ENCODE measurements at regions not wholly inside any gene's neighbourhood (a gene's known extent, or its start where the extent isn't known, plus 50 kb on each side); places are given as distances from the start of the nearest gene placed in this dataset.

GRCh38 chr2:105691947-105692390 is 52.7 kb upstream of the NCK2 start:
- Histone ChIP-seq H3K4me3 (ENCODE audit: low read length in 2 of 2) (no peak overlapping the region), H3K4me1 (ENCODE audit: control insufficient read depth in 2 of 2, insufficient read depth in 2 of 2, low read length in 2 of 2) (peaks cover 2 to 6% of the 10 kb centered on the region in 2 donors), H3K27ac (ENCODE audit: low read depth in 1 of 2, low read length in 1 of 2) (no peak overlapping the region), H3K9me3 (ENCODE audit: control insufficient read depth in 2 of 2, insufficient read depth in 1 of 2, low read length in 1 of 2) (no peaks in the 10 kb centered on the region), H3K27me3 (ENCODE audit: control insufficient read depth in 2 of 2, insufficient read depth in 1 of 2, low read length in 1 of 2) (no peaks in the 10 kb centered on the region), H3K36me3 (ENCODE audit: control insufficient read depth in 2 of 2, insufficient read depth in 2 of 2, low read length in 1 of 2) (no peaks in the 10 kb centered on the region)
- no peak for DNase-seq (ENCODE audit: low read depth in 6 of 9, low spot score in 9 of 9)
- 94% methylated on average over 5 of the region's 5 CpGs for WGBS

DNA sequence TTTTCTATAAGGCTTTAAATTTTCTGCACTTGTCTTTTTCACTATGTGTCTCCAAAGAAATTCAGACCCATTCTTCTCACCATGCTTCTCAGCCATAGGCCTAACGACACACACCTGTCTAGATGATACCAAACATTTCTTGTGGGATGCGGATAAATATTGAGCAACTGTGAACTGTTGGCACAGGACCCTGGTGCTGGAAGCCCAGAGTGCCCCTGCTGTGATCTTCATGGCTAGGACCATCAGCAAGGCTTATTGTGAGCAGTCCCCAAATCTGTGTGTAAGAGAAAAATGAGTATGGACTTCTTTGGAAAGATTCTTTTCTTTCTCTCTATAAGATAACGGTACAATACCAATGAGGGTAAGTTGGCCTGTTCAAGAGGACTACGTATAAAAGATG is 54.1 kb upstream of the NCK2 start:
- Histone ChIP-seq H3K4me3 (ENCODE audit: low read length in 2 of 2) (no peak overlapping the region), H3K9me3 (ENCODE audit: control insufficient read depth in 2 of 2, insufficient read depth in 1 of 2, low read length in 1 of 2) (no peaks in the 10 kb centered on the region), H3K36me3 (ENCODE audit: control insufficient read depth in 2 of 2, insufficient read depth in 2 of 2, low read length in 1 of 2) (no peaks in the 10 kb centered on the region), H3K4me1 (ENCODE audit: control insufficient read depth in 2 of 2, insufficient read depth in 2 of 2, low read length in 2 of 2) (peaks cover 2 to 6% of the 10 kb centered on the region in 2 donors), H3K27me3 (ENCODE audit: control insufficient read depth in 2 of 2, insufficient read depth in 1 of 2, low read length in 1 of 2) (no peaks in the 10 kb centered on the region), H3K27ac (ENCODE audit: low read depth in 1 of 2, low read length in 1 of 2) (no peak overlapping the region)
- WGBS: 98% methylated on average over 4 of the region's 4 CpGs
- DNase-seq (ENCODE audit: low read depth in 6 of 9, low spot score in 9 of 9): no peak

DNA sequence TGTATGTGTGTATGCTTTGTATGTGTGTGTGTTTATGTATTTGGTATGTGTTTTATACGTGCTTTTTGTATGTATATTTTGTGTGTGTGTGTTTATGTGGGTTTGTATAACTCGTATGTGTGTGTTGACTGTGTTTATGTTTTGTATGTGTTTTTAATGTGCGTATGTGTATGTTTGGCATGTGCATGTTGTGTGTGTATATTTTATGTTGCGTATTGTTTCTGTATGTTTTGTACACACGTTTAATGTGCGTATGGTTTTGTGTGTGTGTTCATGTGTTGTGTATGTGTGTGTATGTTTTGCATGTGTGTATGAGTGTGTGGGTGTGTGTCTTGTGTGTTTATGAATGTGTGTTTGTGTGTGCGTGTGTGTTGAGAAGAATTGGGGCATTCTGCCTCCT is 55.2 kb upstream of the NCK2 start:
- Histone ChIP-seq H3K9me3 (ENCODE audit: control insufficient read depth in 2 of 2, insufficient read depth in 1 of 2, low read length in 1 of 2) (no peaks in the 10 kb centered on the region), H3K4me1 (ENCODE audit: control insufficient read depth in 2 of 2, insufficient read depth in 2 of 2, low read length in 2 of 2) (peaks cover 2 to 6% of the 10 kb centered on the region in 2 donors), H3K36me3 (ENCODE audit: control insufficient read depth in 2 of 2, insufficient read depth in 2 of 2, low read length in 1 of 2) (no peaks in the 10 kb centered on the region), H3K27me3 (ENCODE audit: control insufficient read depth in 2 of 2, insufficient read depth in 1 of 2, low read length in 1 of 2) (no peaks in the 10 kb centered on the region), H3K27ac (ENCODE audit: low read depth in 1 of 2, low read length in 1 of 2) (no peak overlapping the region), H3K4me3 (ENCODE audit: low read length in 2 of 2) (no peak overlapping the region)
- WGBS: 96% methylated on average over 7 of the region's 7 CpGs
- no peak for DNase-seq (ENCODE audit: low read depth in 6 of 9, low spot score in 9 of 9)

GRCh38 chr2:105688946-105689345 is 55.8 kb upstream of the NCK2 start:
- Histone ChIP-seq H3K27me3 (ENCODE audit: control insufficient read depth in 2 of 2, insufficient read depth in 1 of 2, low read length in 1 of 2) (no peaks in the 10 kb centered on the region), H3K9me3 (ENCODE audit: control insufficient read depth in 2 of 2, insufficient read depth in 1 of 2, low read length in 1 of 2) (no peaks in the 10 kb centered on the region), H3K36me3 (ENCODE audit: control insufficient read depth in 2 of 2, insufficient read depth in 2 of 2, low read length in 1 of 2) (no peaks in the 10 kb centered on the region), H3K27ac (ENCODE audit: low read depth in 1 of 2, low read length in 1 of 2) (no peak overlapping the region), H3K4me3 (ENCODE audit: low read length in 2 of 2) (no peak overlapping the region), H3K4me1 (ENCODE audit: control insufficient read depth in 2 of 2, insufficient read depth in 2 of 2, low read length in 2 of 2) (peaks cover 2 to 6% of the 10 kb centered on the region in 2 donors)
- WGBS: 99% methylated on average over 13 of the region's 13 CpGs
- no peak for DNase-seq (ENCODE audit: low read depth in 6 of 9, low spot score in 9 of 9)

DNA sequence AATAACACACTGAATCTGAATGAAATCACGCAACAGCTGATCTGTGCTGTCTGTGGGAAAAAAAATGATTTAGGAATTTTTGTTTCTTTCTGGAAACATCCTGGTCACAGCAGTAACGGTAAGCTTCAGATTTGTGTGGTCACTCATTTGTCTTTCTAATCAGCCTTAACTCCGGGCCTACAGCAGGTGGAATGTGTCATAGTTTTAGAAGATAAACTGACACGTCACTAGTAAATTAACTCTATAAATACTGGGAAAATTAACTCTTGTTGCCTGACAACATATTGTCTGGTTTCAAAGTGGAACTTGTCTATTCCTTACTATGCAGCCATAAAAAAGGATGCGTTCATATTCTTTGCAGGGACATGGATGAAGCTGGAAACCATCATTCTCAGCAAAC is 58.1 kb upstream of the NCK2 start:
- no peak for DNase-seq (ENCODE audit: low read depth in 6 of 9, low spot score in 9 of 9)
- Histone ChIP-seq H3K4me1 (ENCODE audit: control insufficient read depth in 2 of 2, insufficient read depth in 2 of 2, low read length in 2 of 2) (peaks cover under 1 to 2% of the 10 kb centered on the region in 2 donors), H3K36me3 (ENCODE audit: control insufficient read depth in 2 of 2, insufficient read depth in 2 of 2, low read length in 1 of 2) (no peaks in the 10 kb centered on the region), H3K9me3 (ENCODE audit: control insufficient read depth in 2 of 2, insufficient read depth in 1 of 2, low read length in 1 of 2) (no peaks in the 10 kb centered on the region), H3K27ac (ENCODE audit: low read depth in 1 of 2, low read length in 1 of 2) (no peak overlapping the region), H3K27me3 (ENCODE audit: control insufficient read depth in 2 of 2, insufficient read depth in 1 of 2, low read length in 1 of 2) (no peaks in the 10 kb centered on the region), H3K4me3 (ENCODE audit: low read length in 2 of 2) (no peak overlapping the region)
- 97% methylated on average over 5 of the region's 5 CpGs for WGBS

GRCh38 chr2:105683011-105683492 is 61.7 kb upstream of the NCK2 start:
- H3K36me3 ChIP-seq (ENCODE audit: control insufficient read depth in 2 of 2, insufficient read depth in 2 of 2, low read length in 1 of 2): no peaks in the 10 kb centered on the region
- H3K4me1 ChIP-seq (ENCODE audit: control insufficient read depth in 2 of 2, insufficient read depth in 2 of 2, low read length in 2 of 2): no peaks in the 10 kb centered on the region
- H3K9me3 ChIP-seq (ENCODE audit: control insufficient read depth in 2 of 2, insufficient read depth in 1 of 2, low read length in 1 of 2): no peaks in the 10 kb centered on the region
- no peak for DNase-seq (ENCODE audit: low read depth in 6 of 9, low spot score in 9 of 9)
- H3K4me3 ChIP-seq (ENCODE audit: low read length in 2 of 2): no peak overlapping the region
- no peaks in the 10 kb centered on the region for H3K27me3 ChIP-seq (ENCODE audit: control insufficient read depth in 2 of 2, insufficient read depth in 1 of 2, low read length in 1 of 2)
- H3K27ac ChIP-seq (ENCODE audit: low read depth in 1 of 2, low read length in 1 of 2): no peak overlapping the region

DNA sequence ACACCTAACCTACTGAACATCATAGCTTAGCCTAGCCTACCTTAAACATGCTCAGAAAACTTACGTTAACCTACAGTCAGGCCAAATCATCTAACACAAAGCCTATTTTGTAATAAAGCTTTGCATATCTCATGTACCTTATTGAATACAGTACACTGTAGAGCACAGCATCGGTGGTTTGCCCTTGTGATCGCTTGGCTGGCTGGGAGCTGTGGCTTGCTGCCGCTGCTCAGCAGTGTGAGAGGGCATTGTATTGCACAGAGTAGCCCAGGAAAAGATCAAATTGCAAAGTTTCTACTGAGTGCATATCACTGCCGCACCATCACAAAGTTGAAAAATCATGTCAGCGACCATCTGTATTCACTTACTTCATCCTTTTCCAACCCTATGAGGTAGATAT is 62.3 kb upstream of the NCK2 start:
- Histone ChIP-seq H3K27ac (ENCODE audit: low read depth in 1 of 2, low read length in 1 of 2) (no peak overlapping the region), H3K4me3 (ENCODE audit: low read length in 2 of 2) (no peak overlapping the region), H3K9me3 (ENCODE audit: control insufficient read depth in 2 of 2, insufficient read depth in 1 of 2, low read length in 1 of 2) (no peaks in the 10 kb centered on the region), H3K27me3 (ENCODE audit: control insufficient read depth in 2 of 2, insufficient read depth in 1 of 2, low read length in 1 of 2) (no peaks in the 10 kb centered on the region), H3K4me1 (ENCODE audit: control insufficient read depth in 2 of 2, insufficient read depth in 2 of 2, low read length in 2 of 2) (no peaks in the 10 kb centered on the region), H3K36me3 (ENCODE audit: control insufficient read depth in 2 of 2, insufficient read depth in 2 of 2, low read length in 1 of 2) (no peaks in the 10 kb centered on the region)
- no peak for DNase-seq (ENCODE audit: low read depth in 6 of 9, low spot score in 9 of 9)
- WGBS: 96% methylated on average over 6 of the region's 6 CpGs

DNA sequence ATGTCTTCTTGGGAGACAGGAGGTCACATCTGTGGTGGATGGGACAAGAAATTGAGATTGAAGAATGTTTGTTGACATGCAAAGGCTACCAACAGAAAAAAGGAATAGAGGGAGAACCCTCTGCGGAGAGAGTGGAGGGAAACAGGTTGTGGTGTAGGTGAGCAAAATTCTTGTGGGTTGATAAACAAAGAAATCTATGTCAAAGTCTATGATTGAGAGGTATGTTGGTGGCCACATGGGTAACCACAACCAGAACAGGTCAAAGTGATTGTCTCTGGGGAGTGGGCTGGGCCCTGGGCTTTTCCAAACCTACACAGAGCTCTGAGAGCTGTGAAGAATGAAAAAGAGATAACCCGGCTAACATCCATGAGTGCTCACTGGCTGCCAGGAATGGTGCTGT is 62.8 kb upstream of the NCK2 start:
- H3K27ac ChIP-seq (ENCODE audit: low read depth in 1 of 2, low read length in 1 of 2): no peak overlapping the region
- H3K9me3 ChIP-seq (ENCODE audit: control insufficient read depth in 2 of 2, insufficient read depth in 1 of 2, low read length in 1 of 2): no peaks in the 10 kb centered on the region
- DNase-seq (ENCODE audit: low read depth in 6 of 9, low spot score in 9 of 9): no peak
- no peaks in the 10 kb centered on the region for H3K36me3 ChIP-seq (ENCODE audit: control insufficient read depth in 2 of 2, insufficient read depth in 2 of 2, low read length in 1 of 2)
- H3K4me1 ChIP-seq (ENCODE audit: control insufficient read depth in 2 of 2, insufficient read depth in 2 of 2, low read length in 2 of 2): no peaks in the 10 kb centered on the region
- H3K4me3 ChIP-seq (ENCODE audit: low read length in 2 of 2): no peak overlapping the region
- H3K27me3 ChIP-seq (ENCODE audit: control insufficient read depth in 2 of 2, insufficient read depth in 1 of 2, low read length in 1 of 2): no peaks in the 10 kb centered on the region
- WGBS: 90% methylated on average over 2 of the region's 2 CpGs

DNA sequence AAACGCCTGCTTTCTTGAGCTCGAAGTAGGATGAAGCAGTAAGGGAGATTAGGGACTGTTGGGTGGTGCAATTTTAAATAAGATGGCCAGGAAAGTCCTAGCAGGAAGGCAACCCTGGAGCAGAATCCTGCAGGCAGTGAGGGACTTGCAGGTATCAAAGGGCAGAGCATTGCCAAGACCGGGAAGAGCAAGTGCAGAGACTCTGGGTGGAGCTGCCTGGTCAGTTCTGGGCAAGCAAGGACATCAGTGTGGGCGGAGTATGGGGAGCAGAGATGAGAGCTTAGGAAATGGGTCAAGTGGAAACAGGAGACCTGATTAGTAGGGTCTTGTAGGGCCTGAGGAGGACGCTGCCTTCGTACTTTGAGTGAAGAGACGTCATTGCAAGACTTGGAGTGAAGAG is 64.4 kb upstream of the NCK2 start:
- no peak overlapping the region for H3K27ac ChIP-seq (ENCODE audit: low read depth in 1 of 2, low read length in 1 of 2)
- H3K9me3 ChIP-seq (ENCODE audit: control insufficient read depth in 2 of 2, insufficient read depth in 1 of 2, low read length in 1 of 2): no peaks in the 10 kb centered on the region
- DNase-seq (ENCODE audit: low read depth in 6 of 9, low spot score in 9 of 9): no peak
- H3K4me3 ChIP-seq (ENCODE audit: low read length in 2 of 2): no peak overlapping the region
- H3K27me3 ChIP-seq (ENCODE audit: control insufficient read depth in 2 of 2, insufficient read depth in 1 of 2, low read length in 1 of 2): no peaks in the 10 kb centered on the region
- 98% methylated on average over 7 of the region's 7 CpGs for WGBS
- no peaks in the 10 kb centered on the region for H3K36me3 ChIP-seq (ENCODE audit: control insufficient read depth in 2 of 2, insufficient read depth in 2 of 2, low read length in 1 of 2)
- H3K4me1 ChIP-seq (ENCODE audit: control insufficient read depth in 2 of 2, insufficient read depth in 2 of 2, low read length in 2 of 2): no peaks in the 10 kb centered on the region

DNA sequence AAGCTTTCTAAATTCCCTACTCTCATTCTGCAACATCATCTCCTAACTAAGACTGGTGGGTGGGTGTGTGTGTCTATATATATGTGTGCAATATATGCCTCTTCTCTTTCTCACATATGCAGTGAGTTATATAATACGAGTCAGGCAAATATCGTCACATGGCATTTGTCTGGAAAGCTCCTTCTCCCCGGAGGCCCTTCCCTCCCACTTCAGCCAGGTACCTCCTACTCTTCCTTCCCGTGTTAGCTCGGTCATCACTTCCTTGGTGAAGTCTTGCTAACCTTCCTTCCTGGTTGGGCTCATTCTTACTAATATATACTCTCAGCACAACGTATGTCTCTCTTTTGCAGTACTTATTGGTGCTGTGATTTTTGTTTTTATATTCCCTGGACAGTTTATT is 66.4 kb upstream of the NCK2 start:
- 92% methylated on average over 6 of the region's 6 CpGs for WGBS
- Histone ChIP-seq H3K4me3 (ENCODE audit: low read length in 2 of 2) (no peak overlapping the region), H3K27me3 (ENCODE audit: control insufficient read depth in 2 of 2, insufficient read depth in 1 of 2, low read length in 1 of 2) (no peaks in the 10 kb centered on the region), H3K36me3 (ENCODE audit: control insufficient read depth in 2 of 2, insufficient read depth in 2 of 2, low read length in 1 of 2) (no peaks in the 10 kb centered on the region), H3K9me3 (ENCODE audit: control insufficient read depth in 2 of 2, insufficient read depth in 1 of 2, low read length in 1 of 2) (no peaks in the 10 kb centered on the region), H3K4me1 (ENCODE audit: control insufficient read depth in 2 of 2, insufficient read depth in 2 of 2, low read length in 2 of 2) (no peaks in the 10 kb centered on the region), H3K27ac (ENCODE audit: low read depth in 1 of 2, low read length in 1 of 2) (no peak overlapping the region)
- DNase-seq (ENCODE audit: low read depth in 6 of 9, low spot score in 9 of 9): no peak

Data from thymus (tissue), 11 donors.